Kidney (tissue), 13 donors: ENCODE measurements at regions not wholly inside any gene's neighbourhood (a gene's known extent, or its start where the extent isn't known, plus 50 kb on each side); places are given as distances from the start of the nearest gene placed in this dataset.

Source experiments
- DNase-seq, 5 donors: peaks; one replicate each; pipeline ENCODE4 v3.0.0-alpha.2; 2013 to 2020
- FAIRE-seq: peaks from 2 replicates; lab custom pipeline; 2012; peaks lifted over from hg19 to GRCh38; lab: Jason Lieb, UNC
- H3K27ac ChIP-seq, 2 donors: one replicate each; pipeline ENCODE4 v1.7.0; 2013; ENCODE audit warnings: low read depth in 2 of 2, low read length in 2 of 2, inconsistent platforms in 1 of 2
- H3K27me3 ChIP-seq: one replicate; pipeline ENCODE4 v1.7.1; 2013; ENCODE audit warnings: low read length, inconsistent platforms; ENCODE audit not compliant: control insufficient read depth, insufficient read depth
- H3K36me3 ChIP-seq, 3 donors: one replicate each; pipeline versions ENCODE4 v1.7.0 to v1.7.1; 2013; ENCODE audit warnings: low read length in 3 of 3, control low read depth in 1 of 3, inconsistent platforms in 1 of 3; ENCODE audit not compliant: insufficient read depth in 3 of 3, control insufficient read depth in 2 of 3
- H3K4me1 ChIP-seq, 3 donors: one replicate each; pipeline versions ENCODE4 v1.7.0 to v1.7.1; 2013; ENCODE audit warnings: low read length in 3 of 3, inconsistent platforms in 1 of 3, low read depth in 1 of 3; ENCODE audit not compliant: control insufficient read depth in 2 of 3, insufficient read depth in 2 of 3
- H3K4me3 ChIP-seq, 3 donors: one replicate each; pipeline versions ENCODE4 v1.7.0 to v1.8.1; 2013; ENCODE audit warnings: low read length in 3 of 3, control low read depth in 1 of 3, inconsistent platforms in 1 of 3
- H3K9ac ChIP-seq, 3 donors: one replicate each; pipeline versions ENCODE4 v1.7.0 to v1.7.1; 2013; ENCODE audit warnings: low read length in 3 of 3, control low read depth in 1 of 3, inconsistent platforms in 1 of 3
- H3K9me3 ChIP-seq, 3 donors: one replicate each; pipeline versions ENCODE4 v1.7.0 to v1.7.1; 2013; ENCODE audit warnings: low read length in 3 of 3, control low read depth in 1 of 3, inconsistent platforms in 1 of 3; ENCODE audit not compliant: control insufficient read depth in 2 of 3, insufficient read depth in 1 of 3
- intact Hi-C: fragments of 100-400 bp; cut with DNase I; formaldehyde crosslinking; loops from one replicate; pipeline ENCODE4 v1.11.1; 2022
- TF ChIP-seq, protein P1 (sequence below): IDR thresholded peaks from 3 replicates; pipeline ENCODE4 v1.5.1; 2012; ENCODE audit warnings: mild to moderate bottlenecking, moderate library complexity, borderline replicate concordance; ENCODE audit not compliant: insufficient read depth; ENCODE audit errors: extremely low read depth
- donor health status: control.
- donor health status: control.
- donor health status: control.
- donor health status: control.
- donor health status: control.
- donor health status: DM: yes; HTN: yes; CAD: no.
- donor health status: Normal renal cell carcinoma (clear cell type).

DNA sequence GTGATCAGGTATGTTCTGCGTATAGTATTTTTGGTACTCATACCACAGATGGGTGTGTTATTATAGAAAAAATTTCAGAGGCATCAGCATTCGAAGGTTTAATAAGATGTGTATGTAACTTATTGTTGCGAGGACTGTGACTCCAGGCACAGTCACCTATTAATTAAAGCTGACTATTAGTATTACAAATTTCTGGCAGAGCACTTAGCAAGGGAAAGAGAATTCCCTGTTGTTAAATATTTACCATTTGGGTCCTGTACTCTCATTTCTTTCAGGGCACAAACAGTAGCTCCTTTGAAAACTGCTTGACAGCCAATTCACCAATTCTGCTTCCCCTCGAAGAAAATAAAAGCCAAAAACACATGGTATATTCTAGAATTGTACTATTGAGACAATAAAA lies 653.8 kb downstream of the ELAVL2 start:
- H3K9me3 ChIP-seq, result no peaks in the 10 kb centered on the region
- no peak overlapping the region for H3K4me3 ChIP-seq
- no peak overlapping the region for H3K27ac ChIP-seq
- no peaks in the 10 kb centered on the region for H3K36me3 ChIP-seq
- no peak for DNase-seq
- H3K27me3 ChIP-seq, result no peaks in the 10 kb centered on the region
- TF ChIP-seq, protein P1, sequence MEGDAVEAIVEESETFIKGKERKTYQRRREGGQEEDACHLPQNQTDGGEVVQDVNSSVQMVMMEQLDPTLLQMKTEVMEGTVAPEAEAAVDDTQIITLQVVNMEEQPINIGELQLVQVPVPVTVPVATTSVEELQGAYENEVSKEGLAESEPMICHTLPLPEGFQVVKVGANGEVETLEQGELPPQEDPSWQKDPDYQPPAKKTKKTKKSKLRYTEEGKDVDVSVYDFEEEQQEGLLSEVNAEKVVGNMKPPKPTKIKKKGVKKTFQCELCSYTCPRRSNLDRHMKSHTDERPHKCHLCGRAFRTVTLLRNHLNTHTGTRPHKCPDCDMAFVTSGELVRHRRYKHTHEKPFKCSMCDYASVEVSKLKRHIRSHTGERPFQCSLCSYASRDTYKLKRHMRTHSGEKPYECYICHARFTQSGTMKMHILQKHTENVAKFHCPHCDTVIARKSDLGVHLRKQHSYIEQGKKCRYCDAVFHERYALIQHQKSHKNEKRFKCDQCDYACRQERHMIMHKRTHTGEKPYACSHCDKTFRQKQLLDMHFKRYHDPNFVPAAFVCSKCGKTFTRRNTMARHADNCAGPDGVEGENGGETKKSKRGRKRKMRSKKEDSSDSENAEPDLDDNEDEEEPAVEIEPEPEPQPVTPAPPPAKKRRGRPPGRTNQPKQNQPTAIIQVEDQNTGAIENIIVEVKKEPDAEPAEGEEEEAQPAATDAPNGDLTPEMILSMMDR, result no peak
- no peak overlapping the region for H3K9ac ChIP-seq
- intact Hi-C loops, result no loop called here
- H3K4me1 ChIP-seq, result no peaks in the 10 kb centered on the region
- no peak for FAIRE-seq

DNA sequence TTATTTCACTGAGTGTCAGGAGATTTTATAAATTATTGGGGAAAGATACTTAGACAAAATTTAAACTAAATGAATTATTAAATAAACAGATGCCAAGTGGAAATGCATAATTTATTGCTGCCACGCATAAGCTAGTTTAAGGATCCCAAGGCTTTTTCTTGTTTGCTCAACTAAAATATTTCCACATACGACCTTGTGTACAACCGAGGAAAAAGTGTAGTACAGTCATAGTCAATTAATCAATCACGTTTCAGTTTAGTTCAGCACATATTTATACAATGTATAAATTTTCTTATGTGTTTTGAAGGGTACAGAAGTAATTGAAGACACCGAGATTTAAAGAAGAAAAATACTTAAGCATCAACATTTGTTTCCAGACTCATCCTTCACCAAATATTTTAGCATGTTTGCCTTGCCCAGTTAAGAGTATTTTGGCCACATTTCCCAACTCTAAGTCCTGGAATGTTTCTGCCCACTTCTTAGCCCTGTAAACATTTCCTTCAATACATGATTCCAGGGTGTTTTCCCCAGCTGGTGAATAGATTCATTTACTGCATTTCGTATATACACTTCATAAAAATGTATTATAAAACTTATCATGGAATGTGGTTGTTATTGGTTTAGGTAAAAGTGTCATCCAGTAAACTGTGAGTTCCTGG lies 652.9 kb downstream of the ELAVL2 start:
- no peaks in the 10 kb centered on the region for H3K9me3 ChIP-seq
- H3K36me3 ChIP-seq, result no peaks in the 10 kb centered on the region
- intact Hi-C loops, result no loop called here
- FAIRE-seq, result no peak
- no peak overlapping the region for H3K27ac ChIP-seq
- H3K4me3 ChIP-seq, result no peak overlapping the region
- DNase-seq, result no peak
- TF ChIP-seq, protein P1, result no peak
- H3K9ac ChIP-seq, result no peak overlapping the region
- H3K4me1 ChIP-seq, result no peaks in the 10 kb centered on the region
- H3K27me3 ChIP-seq, result no peaks in the 10 kb centered on the region

DNA sequence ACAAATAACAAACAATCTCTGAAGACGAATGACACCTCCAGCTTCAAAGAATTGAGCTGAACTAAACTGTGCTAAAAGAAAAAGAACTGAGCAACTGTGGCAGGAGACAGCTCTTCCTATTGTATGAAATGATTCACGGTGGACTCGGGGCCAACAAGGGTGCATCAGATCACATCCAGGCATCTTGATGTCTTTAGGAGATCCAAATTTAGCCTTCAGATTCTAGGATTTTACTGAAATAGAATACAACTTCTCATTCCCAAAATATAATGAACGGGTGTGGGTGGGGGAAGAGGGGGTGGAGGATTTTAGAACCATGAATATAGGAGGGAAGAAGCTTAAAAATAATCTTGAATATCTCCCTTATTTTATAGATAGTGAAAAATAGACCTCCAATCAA lies 631.8 kb downstream of the ELAVL2 start:
- H3K4me1 ChIP-seq, result no peaks in the 10 kb centered on the region
- H3K9ac ChIP-seq, result no peak overlapping the region
- H3K27me3 ChIP-seq, result no peaks in the 10 kb centered on the region
- H3K4me3 ChIP-seq, result no peak overlapping the region
- no peaks in the 10 kb centered on the region for H3K36me3 ChIP-seq
- DNase-seq (no peak), FAIRE-seq (no peak)
- TF ChIP-seq, protein P1, result no peak
- intact Hi-C loops, result no loop called here
- H3K27ac ChIP-seq, result no peak overlapping the region
- H3K9me3 ChIP-seq, result no peaks in the 10 kb centered on the region

DNA sequence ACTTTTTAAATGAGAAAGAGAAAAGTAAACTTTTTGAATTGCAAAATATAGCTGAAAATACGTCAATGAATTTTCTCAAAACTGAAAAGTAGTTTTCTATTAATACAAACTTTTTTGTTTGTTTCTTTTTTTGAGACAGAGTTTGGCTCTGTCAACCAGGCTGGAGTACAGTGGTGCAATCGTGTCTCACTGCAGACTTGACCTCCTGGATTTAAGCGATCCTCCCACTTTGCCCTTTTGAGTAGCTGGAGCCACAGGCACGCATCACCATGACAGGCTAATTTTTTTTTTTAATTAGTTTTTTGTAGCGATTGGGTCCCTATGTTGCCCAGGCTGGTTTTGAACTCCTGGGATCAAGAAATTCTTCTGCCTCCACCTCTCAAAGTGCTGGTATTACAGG lies 610.4 kb downstream of the ELAVL2 start:
- no peaks in the 10 kb centered on the region for H3K4me1 ChIP-seq
- H3K27me3 ChIP-seq, result no peaks in the 10 kb centered on the region
- TF ChIP-seq, protein P1, result no peak
- intact Hi-C loops, result no loop called here
- DNase-seq, result no peak
- H3K4me3 ChIP-seq, result no peak overlapping the region
- H3K9me3 ChIP-seq, result no peaks in the 10 kb centered on the region
- no peaks in the 10 kb centered on the region for H3K36me3 ChIP-seq
- no peak overlapping the region for H3K9ac ChIP-seq
- H3K27ac ChIP-seq, result no peak overlapping the region
- FAIRE-seq, result no peak
